Breast epithelium (tissue), 3 donors: ENCODE measurements at regions not wholly inside any gene's neighbourhood (a gene's known extent, or its start where the extent isn't known, plus 50 kb on each side); places are given as distances from the start of the nearest gene placed in this dataset.

Experiments used
- POLR2AphosphoS5 ChIP-seq, 3 donors: sonication (generic); formaldehyde crosslinking; IDR thresholded peaks; one replicate each; pipeline ENCODE4 v1.6.1; 2017; ENCODE audit warnings: antibody characterized with exemption in 3 of 3
- TF ChIP-seq, protein P1 (sequence below), 3 donors: fragments of 450-650 bp; IDR thresholded peaks; one replicate each; pipeline ENCODE4 v1.5.1; 2016 to 2017; ENCODE audit warnings: antibody characterized with exemption in 3 of 3, mild to moderate bottlenecking in 3 of 3, moderate library complexity in 3 of 3

DNA sequence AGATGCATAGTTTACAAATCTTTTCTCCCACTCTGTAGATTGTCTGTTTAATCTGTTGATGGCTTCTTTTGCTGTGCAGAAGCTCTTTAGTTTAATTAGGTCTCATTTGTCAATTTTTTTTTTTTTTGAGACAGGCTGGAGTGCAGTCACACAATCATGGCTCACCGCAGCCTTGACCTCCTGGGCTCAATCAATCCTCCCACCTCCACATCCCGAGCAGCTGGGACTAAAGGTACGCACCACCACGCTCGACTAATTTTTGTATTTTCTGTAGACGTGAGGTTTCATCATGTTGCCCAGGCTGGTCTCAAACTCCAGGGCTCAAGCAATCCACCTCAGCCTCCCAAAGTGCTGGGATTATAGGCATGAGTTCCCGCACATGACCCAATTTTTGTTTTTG lies 1655.8 kb downstream of the REEP3 start:
- TF ChIP-seq, protein P1, sequence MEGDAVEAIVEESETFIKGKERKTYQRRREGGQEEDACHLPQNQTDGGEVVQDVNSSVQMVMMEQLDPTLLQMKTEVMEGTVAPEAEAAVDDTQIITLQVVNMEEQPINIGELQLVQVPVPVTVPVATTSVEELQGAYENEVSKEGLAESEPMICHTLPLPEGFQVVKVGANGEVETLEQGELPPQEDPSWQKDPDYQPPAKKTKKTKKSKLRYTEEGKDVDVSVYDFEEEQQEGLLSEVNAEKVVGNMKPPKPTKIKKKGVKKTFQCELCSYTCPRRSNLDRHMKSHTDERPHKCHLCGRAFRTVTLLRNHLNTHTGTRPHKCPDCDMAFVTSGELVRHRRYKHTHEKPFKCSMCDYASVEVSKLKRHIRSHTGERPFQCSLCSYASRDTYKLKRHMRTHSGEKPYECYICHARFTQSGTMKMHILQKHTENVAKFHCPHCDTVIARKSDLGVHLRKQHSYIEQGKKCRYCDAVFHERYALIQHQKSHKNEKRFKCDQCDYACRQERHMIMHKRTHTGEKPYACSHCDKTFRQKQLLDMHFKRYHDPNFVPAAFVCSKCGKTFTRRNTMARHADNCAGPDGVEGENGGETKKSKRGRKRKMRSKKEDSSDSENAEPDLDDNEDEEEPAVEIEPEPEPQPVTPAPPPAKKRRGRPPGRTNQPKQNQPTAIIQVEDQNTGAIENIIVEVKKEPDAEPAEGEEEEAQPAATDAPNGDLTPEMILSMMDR (IDR thresholded peaks at IDR 0.05) = no peak
- no peak for TF ChIP-seq POLR2AphosphoS5 (IDR thresholded peaks at IDR 0.05)
